ENCODE measurements at regions not wholly inside any gene's neighbourhood (a gene's known extent, or its start where the extent isn't known, plus 50 kb on each side); places are given as distances from the start of the nearest gene placed in this dataset.

DNA sequence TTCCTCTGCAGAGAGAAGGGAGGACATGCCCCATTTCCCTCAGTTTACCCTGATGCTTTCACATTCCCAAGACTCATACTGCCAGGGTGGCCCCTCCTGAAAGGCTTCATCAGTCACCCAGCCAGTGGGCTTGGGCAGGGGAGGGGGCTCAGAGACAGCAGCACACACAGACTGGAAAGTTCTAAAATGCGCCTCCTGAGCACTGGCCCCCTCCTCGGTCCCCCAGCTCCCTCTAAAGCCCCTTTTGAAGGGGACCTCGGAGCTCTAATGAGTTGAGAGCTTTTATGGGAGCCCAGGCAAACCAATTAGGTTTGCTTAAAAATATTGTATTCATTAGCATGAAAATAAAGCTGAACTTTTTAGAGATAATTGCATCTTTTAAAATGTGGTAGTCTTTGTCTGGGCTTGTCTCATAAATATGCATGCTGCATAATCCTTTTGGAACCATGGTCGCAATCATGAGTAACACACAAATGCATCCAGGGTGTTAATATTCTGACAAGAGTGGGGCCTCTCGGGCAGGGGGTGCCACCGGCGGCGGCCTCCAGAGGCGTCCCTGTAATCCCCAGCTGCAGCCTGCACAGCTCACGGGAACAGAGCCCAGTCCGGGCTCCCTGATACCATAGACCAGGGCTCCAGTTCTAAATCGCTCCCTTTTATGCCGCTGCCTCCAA lies 78.5 kb downstream of the RPLP1 start:
- no peak for DNase-seq

DNA sequence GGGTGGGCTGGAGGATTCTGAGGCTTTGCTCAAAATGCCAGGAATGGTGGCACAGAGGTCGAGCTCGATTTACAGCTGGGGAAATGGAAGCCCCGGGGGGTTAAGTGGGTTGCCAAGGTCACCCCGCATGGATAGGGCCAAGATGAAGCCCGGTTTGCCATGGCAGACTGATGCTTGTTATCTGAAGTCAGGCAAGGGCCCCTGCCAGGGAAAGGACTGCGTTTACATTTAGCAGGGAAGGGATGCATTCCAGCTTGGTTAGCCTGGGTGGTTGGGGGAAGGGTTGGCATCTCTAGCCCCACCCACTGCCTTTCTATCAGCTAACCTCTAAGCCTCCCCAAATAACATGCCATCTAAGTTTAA lies 79.0 kb downstream of the RPLP1 start:
- DNase-seq: no peak

DNA sequence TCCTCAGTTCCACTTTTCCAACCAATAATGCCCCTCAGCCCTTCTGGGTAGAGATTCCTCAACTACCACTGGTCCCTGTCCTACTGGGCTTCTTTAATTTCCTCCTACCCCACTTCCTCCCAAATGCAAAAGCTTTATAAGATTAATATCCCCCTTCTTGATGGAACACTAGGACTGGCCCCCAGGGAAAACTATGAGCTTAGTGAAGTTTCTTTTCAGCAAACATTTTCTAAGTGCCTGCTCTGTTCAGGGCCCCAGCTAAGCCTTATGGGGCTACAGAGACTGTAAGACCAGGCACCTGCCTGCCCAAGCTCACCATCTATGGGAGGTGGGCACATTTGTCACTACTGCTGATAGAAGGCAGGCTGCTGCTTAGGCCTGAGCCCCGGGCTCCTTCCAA lies 79.4 kb downstream of the RPLP1 start:
- DNase-seq: no peak

GRCh38 chr15:69532856-69533255 lies 80.2 kb downstream of the RPLP1 start:
- no peak for DNase-seq

- no peak for DNase-seq
Measured at GRCh38 chr15:69533522-69533921, 80.9 kb downstream of the RPLP1 start.

DNA sequence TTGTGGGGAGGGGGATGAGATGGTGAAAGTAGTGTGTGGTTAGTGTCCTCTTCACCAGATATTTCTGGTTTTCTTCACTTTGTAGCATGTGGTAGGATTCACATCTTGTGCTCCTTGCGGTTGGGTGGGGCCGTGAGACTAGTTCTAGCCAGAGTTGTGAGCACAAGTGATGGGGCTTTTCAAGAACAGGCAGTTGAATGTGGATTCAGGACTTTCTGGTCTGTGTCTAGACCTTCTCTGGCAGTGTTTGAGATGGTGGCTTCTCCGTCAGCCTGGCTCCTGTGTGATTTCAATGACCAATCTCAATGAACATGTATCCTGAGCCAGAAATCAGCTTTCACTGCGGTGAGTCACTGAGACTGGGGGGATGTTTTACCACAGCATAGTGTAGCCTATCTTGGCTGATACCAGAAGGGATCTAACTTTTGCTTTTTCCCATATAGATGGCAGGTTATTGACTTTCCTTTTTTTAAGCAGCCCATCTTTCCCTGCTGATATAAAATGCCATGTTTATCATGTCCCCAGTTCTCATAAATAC lies 82.6 kb downstream of the RPLP1 start:
- no peak for DNase-seq

- no peak for DNase-seq
Measured at GRCh38 chr15:69535998-69536397, 83.4 kb downstream of the RPLP1 start.

GRCh38 chr15:69536726-69537512 lies 84.3 kb downstream of the RPLP1 start:
- DNase-seq: no peak

- DNase-seq: no peak
Measured at GRCh38 chr15:69537901-69538300, 85.3 kb downstream of the RPLP1 start.

DNA sequence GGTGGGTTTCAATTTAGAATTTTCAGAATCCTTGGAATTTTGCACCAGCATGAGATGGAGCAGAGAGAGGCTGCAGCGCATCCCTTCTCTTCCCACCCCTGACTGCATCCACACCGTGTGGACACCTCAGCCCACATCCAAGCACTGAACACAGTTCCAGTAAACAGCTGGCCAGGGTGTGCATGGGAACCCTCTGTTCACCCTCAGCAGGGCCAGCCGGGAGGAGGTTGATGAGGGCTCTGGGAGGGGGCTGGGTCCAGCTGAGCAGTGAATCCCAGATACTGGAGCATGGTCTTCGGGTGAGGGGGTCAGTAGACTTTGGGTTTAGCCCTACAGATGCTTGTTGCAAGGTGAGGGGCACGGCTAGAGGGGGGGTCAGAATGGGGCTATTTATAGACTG lies 85.8 kb downstream of the RPLP1 start:
- no peak for DNase-seq

GRCh38 chr15:69539345-69539744 lies 86.7 kb downstream of the RPLP1 start:
- no peak for DNase-seq

DNA sequence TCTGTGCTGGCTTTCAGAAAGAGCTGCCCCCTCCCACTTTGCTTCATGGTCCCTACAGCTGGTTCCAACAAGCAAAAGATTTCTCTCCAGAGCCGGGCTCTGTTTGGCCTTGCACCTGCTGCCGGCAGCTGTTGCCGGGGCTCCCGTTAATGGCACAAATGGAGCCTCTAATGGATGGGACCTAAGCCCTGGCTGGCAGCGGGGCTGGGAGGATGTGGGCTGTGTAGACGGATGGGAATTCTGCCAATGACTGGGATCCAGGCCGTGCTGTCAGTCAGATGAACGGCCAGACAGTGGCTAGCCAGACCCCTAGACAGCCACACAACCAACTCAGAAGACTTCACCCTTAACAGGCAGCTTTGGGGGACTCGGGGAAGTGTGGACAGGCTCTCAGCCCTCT lies 88.0 kb downstream of the RPLP1 start:
- no peak for DNase-seq

DNA sequence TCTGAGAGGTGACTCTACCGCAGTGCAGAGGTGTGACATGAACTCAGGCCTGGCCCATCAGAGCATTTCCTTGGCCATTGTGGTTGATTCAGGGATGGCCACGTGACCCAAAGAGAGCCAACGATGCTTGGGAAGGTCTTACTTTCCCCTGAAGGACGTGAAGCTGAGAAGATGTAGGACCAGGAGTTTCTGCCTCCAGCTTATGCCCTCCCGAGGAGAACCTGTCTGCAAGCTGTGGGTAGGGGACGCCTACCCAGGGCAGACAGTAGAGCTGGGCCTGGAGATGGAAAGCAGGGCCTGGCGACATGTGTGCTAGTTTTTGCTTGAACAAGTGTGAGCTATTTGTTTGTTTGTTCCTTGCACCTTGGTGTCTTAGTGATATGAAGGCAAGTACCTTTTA lies 89.4 kb downstream of the RPLP1 start:
- DNase-seq: no peak

GRCh38 chr15:69543681-69544364 lies 91.2 kb downstream of the RPLP1 start:
- no peak for DNase-seq

- DNase-seq: no peak
Measured at GRCh38 chr15:69544365-69545113, 91.9 kb downstream of the RPLP1 start.

- DNase-seq: no peak
Measured at GRCh38 chr15:69546182-69546581, 93.6 kb downstream of the RPLP1 start.

DNA sequence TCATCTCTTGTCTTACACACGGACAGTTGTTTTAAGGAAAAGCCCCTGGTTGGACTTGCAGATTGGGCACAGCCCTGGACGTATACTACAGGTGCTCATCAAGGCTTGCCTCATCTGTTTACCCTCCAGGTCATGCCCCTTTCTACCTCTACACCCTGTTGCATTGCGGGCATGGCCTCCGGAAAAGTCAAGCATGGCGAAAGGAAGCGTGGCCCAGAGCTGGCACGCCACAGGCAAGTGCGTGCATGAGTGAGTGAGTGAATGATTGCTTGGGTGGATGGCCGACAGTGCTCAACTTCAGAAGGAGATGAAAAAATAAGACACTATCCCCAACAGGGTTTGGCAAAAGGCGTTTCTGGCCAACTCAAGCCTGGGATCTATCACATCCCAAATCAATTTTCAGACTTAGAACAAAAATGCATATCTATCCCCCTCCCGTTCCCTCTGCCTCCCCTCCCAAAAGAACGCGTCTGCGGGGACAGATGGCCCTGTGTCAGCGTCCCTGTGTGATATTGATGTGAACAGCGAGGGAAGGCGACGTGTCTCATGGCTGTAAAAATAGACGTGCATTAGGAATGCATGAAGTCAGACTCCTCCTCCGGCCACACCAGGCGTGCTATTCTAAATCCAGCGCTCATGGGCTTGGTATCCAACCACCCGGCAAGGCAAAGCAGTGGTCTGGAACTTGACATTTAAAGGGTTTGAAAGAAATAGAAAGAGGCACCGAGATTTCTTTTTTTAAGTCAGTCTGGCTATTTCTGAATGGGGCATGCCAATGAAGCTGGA lies 96.0 kb downstream of the RPLP1 start:
- no peak for DNase-seq

DNA sequence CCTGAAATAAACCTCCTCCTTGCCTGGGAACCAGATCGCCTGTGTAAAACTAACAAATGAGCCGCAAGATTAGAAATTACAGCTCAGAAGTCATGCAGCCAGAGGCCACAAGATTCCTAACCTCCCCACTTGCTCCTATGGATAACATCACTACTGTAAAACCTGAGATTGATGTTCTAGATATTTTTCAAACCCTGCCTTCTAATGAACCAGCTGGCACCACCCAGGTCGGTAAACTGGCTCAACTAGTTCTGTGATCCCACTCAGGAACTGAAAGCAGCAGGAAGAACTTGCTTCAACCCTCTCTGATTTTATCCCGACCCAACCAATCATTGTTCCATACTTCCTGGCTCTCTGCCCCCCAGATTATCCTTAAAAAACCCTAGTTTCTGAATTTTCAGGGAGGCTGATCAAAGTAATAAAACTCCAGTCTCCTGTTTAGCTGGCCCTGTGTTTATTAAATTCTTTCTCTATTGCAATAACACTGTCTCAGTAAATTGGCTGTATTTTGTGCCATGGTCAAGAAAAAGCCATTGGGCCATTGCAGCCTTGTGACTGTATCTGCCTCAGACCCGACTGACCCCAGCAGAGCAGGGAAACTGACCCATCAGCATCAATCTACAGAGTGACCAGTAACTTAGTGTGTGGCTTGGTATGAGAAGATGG lies 98.9 kb downstream of the RPLP1 start:
- no peak for DNase-seq

GRCh38 chr15:69552057-69552815 lies 99.6 kb downstream of the RPLP1 start:
- DNase-seq: no peak

DNA sequence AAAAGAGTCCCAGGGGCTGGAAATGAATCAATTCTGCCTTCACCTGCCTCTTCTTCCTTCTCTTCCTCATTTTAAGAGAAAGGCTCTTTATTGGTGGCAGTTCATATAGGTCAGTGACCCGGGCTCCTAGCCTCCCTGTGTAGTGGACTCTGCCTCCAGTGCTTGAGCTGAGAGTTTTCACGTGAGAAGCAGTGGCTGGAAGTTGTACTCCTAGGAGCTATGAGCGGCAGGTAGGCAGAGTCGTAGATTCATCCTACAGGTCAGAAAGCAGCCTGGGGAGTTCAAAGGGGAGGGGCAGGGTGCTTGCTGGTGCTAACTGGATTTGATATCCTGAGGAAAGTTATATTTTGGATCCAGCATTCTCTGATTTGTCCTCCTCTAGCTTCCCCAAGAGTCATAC lies 101.1 kb downstream of the RPLP1 start:
- no peak for DNase-seq

Measured in NCI-H1930 (cell line).